IMR-90 (cell line): ENCODE measurements at regions not wholly inside any gene's neighbourhood (a gene's known extent, or its start where the extent isn't known, plus 50 kb on each side); places are given as distances from the start of the nearest gene placed in this dataset.

Experiments used
- BHLHE40 ChIP-seq: fragments of 150-350 bp; IDR thresholded peaks from 2 replicates; pipeline ENCODE4 v1.6.1; 2016; ENCODE audit warnings: mild to moderate bottlenecking, low read depth, low read length
- CHD1 ChIP-seq: IDR thresholded peaks from 2 replicates; pipeline ENCODE4 v1.6.1; 2012; ENCODE audit warnings: low read depth, low read length, improper control_type of control experiment
- CTCF ChIP-seq: conservative IDR thresholded peaks from 2 replicates; pipeline ENCODE4 v1.5.1; 2012; ENCODE audit warnings: mild to moderate bottlenecking, low read depth, low read length, improper control_type of control experiment
- MAFK ChIP-seq: IDR thresholded peaks from 2 replicates; pipeline ENCODE4 v1.6.1; 2012; ENCODE audit warnings: low read depth, low read length, improper control_type of control experiment
- MXI1 ChIP-seq: IDR thresholded peaks from 2 replicates; pipeline ENCODE4 v1.6.1; 2012; ENCODE audit warnings: low read depth, mild to moderate bottlenecking, low read length, moderate library complexity, borderline replicate concordance
- POLR2A ChIP-seq: IDR thresholded peaks from 2 replicates; pipeline ENCODE4 v1.6.1; 2012; ENCODE audit warnings: mild to moderate bottlenecking, low read depth, low read length
- USF2 ChIP-seq: fragments of 150-350 bp; IDR thresholded peaks from 2 replicates; pipeline ENCODE4 v1.6.1; 2017; ENCODE audit warnings: mild to moderate bottlenecking, antibody characterized with exemption, low read length, low read depth

DNA sequence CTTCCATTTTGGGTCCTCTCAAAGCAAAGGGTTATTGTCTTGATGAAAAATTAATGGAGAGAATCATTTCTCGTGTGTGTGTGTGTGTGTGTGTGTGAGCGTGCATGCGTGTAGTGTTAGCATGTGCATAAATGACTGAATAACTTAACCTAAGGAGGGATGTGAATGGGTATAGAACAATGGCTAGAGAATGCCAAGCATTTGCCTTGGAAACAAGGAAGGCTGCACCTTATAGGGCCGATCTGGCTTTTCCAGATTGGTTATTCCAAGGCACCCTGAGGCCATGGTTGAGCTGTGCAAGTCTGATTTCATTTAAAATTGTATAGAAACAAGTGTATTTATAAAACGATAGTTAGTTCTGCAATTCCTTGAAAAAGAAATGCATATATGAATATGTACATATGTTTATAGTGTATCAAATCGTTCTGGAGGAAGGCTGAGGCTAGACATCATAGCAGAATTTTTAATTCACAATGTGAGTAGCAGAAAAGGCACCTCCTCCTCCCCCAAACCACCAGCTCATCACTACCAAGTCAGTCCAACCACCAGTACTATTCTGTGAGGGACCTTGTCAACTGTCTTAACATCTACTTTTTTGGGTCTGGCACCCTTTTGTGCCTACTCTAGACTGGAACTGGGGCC, 322.7 kb upstream of the ISX start:
- no peak for TF ChIP-seq CTCF
- no peak for TF ChIP-seq MXI1
- no peak for TF ChIP-seq POLR2A
- TF ChIP-seq USF2 = no peak
- no peak for TF ChIP-seq BHLHE40
- no peak for TF ChIP-seq MAFK
- no peak for TF ChIP-seq CHD1
